NCI-H146 treated with DMSO at 0.1 percent for 48 hours (cell line): ENCODE measurements at regions not wholly inside any gene's neighbourhood (a gene's known extent, or its start where the extent isn't known, plus 50 kb on each side); places are given as distances from the start of the nearest gene placed in this dataset.
"Not testable (repeated sequence)": the region's sequence is repeated elsewhere in the genome, so short reads cannot be mapped to it uniquely, and the experiment has no call there.

Experiments used
- DNase-seq: peaks from one replicate; lab custom pipeline; 2025; ENCODE audit not compliant: unreplicated experiment; lab: John Stamatoyannopoulos, UW

- no peak for DNase-seq
These were observed 1453.8 kb upstream of the EYS start for GRCh38 chr6:67160820-67161219.

- no peak for DNase-seq
These were observed 1434.0 kb upstream of the EYS start for GRCh38 chr6:67141005-67141404.

- DNase-seq, result no peak
These were observed 1426.9 kb upstream of the EYS start for GRCh38 chr6:67133973-67134372.

DNA sequence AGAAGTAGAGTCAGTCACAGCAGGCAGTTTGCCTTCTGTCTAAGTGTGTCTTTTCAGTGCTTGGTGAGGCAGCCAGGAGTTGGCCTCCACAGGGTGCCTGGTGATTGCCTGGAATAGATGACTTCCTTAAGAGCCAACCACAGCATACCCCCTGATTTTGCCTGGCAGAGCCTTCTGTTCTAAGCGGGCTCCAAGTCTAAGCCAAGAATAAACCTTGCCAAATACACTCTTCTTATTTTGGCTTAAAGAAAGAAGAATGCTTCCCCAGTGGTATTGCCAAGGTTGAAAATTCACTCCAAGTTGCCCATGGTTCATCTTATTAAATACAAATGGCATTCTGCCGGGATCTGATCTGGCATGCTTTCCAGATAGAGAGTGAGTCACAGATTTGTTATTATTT, 1424.8 kb upstream of the EYS start:
- DNase-seq, result no peak

DNA sequence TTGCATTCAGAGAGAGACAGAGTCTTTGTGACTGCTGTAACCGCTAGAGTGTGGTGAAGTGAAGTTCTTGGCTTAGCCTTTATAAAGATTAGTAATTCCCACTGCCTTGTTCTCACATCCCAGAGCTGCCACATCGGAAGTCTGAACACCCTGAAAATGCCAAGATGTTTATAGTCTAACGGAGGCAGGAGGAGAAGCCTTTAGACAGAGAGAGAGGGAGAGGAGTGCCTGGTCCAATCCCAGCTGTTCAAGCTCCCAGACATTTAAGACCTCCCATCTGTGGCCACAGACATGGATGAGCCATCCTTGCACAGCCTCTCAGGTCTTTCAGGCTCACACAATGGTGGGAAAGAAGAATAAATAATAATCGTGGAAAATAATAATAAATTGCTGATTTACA, 1422.8 kb upstream of the EYS start:
- no peak for DNase-seq

GRCh38 chr6:67127041-67127440, 1420.0 kb upstream of the EYS start:
- no peak for DNase-seq

DNA sequence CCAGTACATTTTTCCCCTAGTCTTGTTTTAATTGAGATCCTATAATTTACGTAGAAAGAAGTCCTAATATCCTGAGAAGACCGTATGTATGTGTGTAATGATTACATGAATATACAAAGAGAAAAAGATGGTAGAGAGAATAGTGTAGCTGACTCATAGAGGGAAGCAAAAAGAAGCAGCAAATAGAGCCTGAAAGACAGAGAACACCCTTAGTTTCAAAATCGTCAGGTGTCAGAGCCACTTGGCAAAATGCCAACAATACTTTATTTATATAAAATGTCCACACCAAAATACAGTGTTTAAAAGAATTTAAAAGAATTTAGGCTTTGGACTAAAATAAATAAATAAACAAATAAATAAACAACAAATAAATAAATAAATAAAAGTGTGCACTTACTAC, 1414.1 kb upstream of the EYS start:
- no peak for DNase-seq

GRCh38 chr6:67112120-67112519, 1405.1 kb upstream of the EYS start:
- DNase-seq, result no peak

GRCh38 chr6:67102743-67103142, 1395.7 kb upstream of the EYS start:
- no peak for DNase-seq

DNA sequence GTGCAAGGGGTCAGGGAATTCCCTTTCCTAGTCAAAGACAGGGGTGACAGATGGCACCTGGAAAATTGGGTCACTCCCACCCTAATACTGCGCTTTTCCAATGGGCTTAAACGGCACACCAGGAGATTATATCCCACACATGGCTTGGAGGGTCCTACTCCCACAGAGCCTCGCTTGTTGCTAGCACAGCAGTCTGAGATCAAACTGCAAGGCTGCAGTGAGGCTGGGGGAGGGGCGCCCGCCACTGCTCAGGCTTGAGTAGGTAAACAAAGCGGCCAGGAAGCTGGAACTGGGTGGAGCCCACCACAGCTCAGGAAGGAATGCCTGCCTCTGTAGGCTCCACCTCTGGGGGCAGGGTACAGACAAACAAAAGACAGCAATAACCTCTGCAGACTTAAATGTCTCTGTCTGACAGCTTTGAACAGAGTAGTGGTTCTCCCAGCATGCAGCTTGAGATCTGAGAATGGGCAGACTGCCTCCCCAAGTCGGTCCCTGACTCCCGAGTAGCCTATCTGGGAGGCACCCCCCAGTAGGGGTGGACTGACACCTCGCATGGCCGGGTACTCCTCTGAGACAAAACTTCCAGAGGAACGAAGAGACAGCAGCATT, 1388.7 kb upstream of the EYS start:
- DNase-seq, result not testable (repeated sequence)

- DNase-seq, result no peak
These were observed 1387.5 kb upstream of the EYS start for GRCh38 chr6:67094431-67094946.

GRCh38 chr6:67073938-67074337, 1366.9 kb upstream of the EYS start:
- no peak for DNase-seq

DNA sequence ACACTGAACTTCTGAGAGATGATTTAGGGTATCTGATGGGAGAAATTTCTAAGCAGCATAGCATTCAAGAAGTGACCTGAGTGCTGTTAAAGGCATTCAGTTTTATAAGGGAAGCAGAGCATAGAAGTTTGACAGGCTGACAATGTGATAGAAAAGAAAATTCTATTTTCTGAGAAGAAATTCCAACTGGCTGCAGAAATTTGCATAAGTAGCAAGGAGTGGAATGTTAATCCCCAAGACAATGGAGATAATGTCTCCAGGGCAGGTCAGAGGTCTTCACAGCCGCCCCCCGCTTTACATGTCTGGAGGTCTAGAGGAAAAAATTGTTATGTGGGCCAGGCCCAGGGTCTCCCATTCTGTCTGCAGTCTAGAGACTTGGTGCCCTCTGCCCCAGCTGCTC, 1361.8 kb upstream of the EYS start:
- no peak for DNase-seq

DNA sequence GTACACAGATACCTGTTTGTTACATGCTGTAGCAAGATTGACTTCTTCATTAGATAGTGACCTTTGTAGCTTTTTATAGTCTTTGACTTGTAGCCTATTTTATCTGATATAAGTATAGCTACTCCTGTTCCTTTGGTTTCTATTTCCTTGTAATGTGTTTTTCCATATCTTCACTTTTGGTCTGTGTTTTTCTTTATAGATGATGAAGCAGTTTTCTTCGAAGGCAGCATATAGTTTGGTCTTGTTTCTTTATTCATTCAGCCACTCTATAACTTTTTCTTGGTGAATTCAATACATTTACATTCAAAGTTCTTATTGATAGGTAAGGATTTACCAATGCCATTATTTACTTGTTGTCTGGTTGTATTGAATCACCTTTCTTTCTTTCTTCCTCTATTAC, 1357.3 kb upstream of the EYS start:
- no peak for DNase-seq

- no peak for DNase-seq
These were observed 1341.0 kb upstream of the EYS start for GRCh38 chr6:67047996-67048395.

DNA sequence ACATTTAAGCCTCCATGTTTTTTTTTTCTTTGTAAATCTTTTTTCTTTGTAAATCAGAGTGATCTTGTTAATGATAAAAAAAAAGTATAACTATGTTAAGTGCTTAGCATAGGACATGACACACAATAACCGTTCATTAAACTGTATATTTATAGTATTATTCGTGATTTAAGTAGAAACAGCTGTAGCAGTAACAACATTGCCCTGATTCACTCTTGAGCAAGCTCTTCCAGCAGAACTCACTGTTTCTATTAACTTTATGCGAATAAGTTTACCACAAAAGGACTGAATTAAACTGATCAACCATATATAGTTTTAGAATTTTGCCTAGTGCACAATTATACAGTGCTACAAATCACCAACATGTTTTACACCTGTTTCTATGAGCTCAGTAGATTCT, 1338.0 kb upstream of the EYS start:
- DNase-seq, result no peak

DNA sequence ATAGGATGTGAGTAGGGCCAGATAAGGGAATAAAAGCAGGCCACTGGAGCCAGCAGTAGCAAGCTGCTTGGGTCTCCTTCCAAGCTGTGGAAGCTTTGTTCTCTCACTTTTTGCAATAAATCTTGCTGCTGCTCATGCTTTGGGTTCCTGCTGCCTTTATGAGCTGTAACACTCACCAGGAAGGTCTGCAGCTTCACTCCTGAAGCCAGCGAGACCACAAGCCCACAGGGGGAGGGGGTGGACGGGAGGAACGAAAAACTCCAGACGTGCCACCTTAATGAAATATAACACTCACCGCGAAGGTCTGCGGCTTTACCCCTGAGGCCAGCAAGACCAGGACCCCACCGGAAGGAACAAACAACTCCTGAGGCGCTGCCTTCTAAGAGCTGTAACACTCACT, 1324.4 kb upstream of the EYS start:
- DNase-seq, result no peak

DNA sequence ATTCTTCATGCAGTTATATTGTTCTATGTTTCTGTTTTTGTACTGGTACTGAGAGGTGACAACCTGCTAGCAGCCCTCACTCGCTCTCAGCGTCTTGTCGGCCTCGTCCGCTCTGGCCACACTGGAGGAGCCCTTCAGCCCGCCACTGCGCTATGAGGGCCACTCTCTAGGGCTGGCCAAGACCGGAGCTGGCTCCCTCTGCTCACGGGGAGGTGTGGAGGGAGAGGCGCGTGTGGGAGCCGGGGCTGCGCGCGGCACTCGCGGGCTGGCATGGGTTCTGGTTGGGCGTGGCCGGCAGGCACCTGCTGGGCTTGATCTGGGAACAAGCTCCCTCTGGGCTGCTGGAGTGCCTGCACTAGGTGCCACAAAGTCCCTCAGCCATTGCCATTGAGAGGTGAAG, 1323.8 kb upstream of the EYS start:
- DNase-seq, result no peak

DNA sequence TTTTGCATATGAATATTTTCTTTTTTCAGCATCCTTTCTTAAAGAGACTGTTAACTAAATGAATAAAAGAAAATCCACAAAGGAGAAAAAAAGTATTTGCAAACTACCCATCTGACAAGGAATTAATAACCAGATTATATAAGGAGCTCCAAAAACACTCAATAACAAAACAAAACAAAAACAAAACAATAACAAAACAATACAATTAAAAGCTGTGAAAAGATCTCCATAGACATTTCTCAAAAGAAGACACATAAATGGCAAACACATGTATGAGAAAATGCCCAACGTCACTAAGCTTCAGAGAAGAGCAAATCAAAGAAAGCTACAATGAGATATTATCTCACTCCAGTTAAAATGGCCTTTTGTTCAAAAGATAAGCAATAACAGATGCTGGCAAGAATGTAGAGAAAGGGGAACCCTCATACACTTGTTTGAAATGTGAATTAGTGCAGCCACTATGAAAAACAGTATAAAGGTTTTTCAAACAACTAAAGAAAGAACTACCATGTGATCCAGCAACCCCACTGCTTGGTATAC, 1310.0 kb upstream of the EYS start:
- no peak for DNase-seq

- no peak for DNase-seq
These were observed 1304.4 kb upstream of the EYS start for GRCh38 chr6:67011441-67011840.

GRCh38 chr6:67009818-67010217, 1302.8 kb upstream of the EYS start:
- DNase-seq, result no peak

DNA sequence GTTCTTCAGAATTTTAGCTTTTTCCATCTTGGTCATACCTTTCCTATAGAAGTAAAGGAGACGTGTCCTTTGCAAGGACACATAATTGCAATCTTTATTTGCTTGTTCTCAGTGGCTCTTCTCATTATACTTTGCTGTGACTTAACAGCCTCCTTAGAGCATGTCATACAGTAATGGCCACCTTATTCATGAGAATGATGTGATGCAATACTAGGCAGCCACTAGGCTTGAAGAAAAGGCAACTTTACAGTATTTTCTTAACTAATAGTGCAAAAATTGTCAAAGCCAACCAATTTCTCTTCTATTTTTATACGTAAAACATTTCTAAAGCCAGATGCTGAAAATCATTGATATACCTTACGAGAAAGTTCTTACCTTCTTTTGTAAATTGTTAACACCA, 1296.8 kb upstream of the EYS start:
- DNase-seq, result no peak

- no peak for DNase-seq
These were observed 1293.1 kb upstream of the EYS start for GRCh38 chr6:67000121-67000520.
